GM23338 (cell line): ENCODE measurements at regions not wholly inside any gene's neighbourhood (a gene's known extent, or its start where the extent isn't known, plus 50 kb on each side); places are given as distances from the start of the nearest gene placed in this dataset.

Experiments
- ATAC-seq: fragments of 200-7000 bp; cut with Tn5 transposase; 3 replicates; pipeline ENCODE4 v1.9.1; 2020
- DNase-seq: peaks from one replicate; pipeline ENCODE4 v3.0.0-alpha.2; 2015; ENCODE audit warnings: low spot score
- H2AFZ ChIP-seq: fragments of 200-600 bp; sonication (generic); 2 replicates; pipeline ENCODE4 v1.8.0; 2016; ENCODE audit warnings: antibody characterized with exemption, mild to moderate bottlenecking, moderate library complexity
- H3F3A ChIP-seq: fragments of 200-600 bp; sonication (generic); replicated peaks from 2 replicates; pipeline ENCODE4 v1.8.0; 2017; ENCODE audit warnings: antibody characterized with exemption, mixed run types, low read depth
- H3K27ac ChIP-seq: fragments of 200-600 bp; sonication (generic); 2 replicates; pipeline ENCODE4 v1.6.1; 2016; ENCODE audit warnings: low read depth
- H3K27me3 ChIP-seq: fragments of 200-600 bp; sonication (generic); 2 replicates; pipeline ENCODE4 v1.8.0; 2016; ENCODE audit warnings: mild to moderate bottlenecking, mixed run types, moderate library complexity; ENCODE audit not compliant: insufficient read depth
- H3K36me3 ChIP-seq: fragments of 200-600 bp; sonication (generic); 2 replicates; pipeline ENCODE4 v1.8.0; 2016; ENCODE audit warnings: mild to moderate bottlenecking; ENCODE audit not compliant: insufficient read depth
- H3K4me1 ChIP-seq: fragments of 200-600 bp; sonication (generic); 2 replicates; pipeline ENCODE4 v1.8.0; 2016; ENCODE audit warnings: mild to moderate bottlenecking, moderate library complexity; ENCODE audit not compliant: insufficient read depth
- H3K4me2 ChIP-seq: fragments of 200-600 bp; sonication (generic); 2 replicates; pipeline ENCODE4 v1.7.1; 2017; ENCODE audit warnings: mixed run types
- H3K4me3 ChIP-seq: fragments of 200-600 bp; sonication (generic); 2 replicates; pipeline ENCODE4 v1.6.1; 2016; ENCODE audit warnings: mixed run types
- H3K79me2 ChIP-seq: fragments of 200-600 bp; sonication (generic); replicated peaks from 2 replicates; pipeline ENCODE4 v1.8.0; 2017; ENCODE audit warnings: mild to moderate bottlenecking; ENCODE audit not compliant: insufficient read depth
- H3K9me2 ChIP-seq: fragments of 200-600 bp; sonication (generic); 2 replicates; pipeline ENCODE4 v1.8.0; 2017; ENCODE audit not compliant: insufficient read depth
- H4K20me1 ChIP-seq: fragments of 200-600 bp; sonication (generic); replicated peaks from 2 replicates; pipeline ENCODE4 v1.8.0; 2017; ENCODE audit warnings: mild to moderate bottlenecking; ENCODE audit not compliant: insufficient read depth
- H3K27ac Mint-ChIP-seq: 2 replicates; pipeline ENCODE4 v1.8.0; 2020; ENCODE audit warnings: inconsistent platforms, mild to moderate bottlenecking, moderate library complexity, mixed read lengths
- H3K27me3 Mint-ChIP-seq: 3 replicates; pipeline ENCODE4 v1.8.0; 2022; ENCODE audit warnings: low read depth, mild to moderate bottlenecking, moderate library complexity, mixed read lengths, inconsistent platforms; ENCODE audit not compliant: insufficient read depth, poor library complexity
- H3K36me3 Mint-ChIP-seq: 3 replicates; pipeline ENCODE4 v1.8.0; 2021; ENCODE audit warnings: low read depth, mild to moderate bottlenecking, inconsistent platforms, moderate library complexity, mixed read lengths
- H3K4me1 Mint-ChIP-seq: 3 replicates; pipeline ENCODE4 v1.8.0; 2020; ENCODE audit warnings: mild to moderate bottlenecking, inconsistent platforms, mixed read lengths
- H3K4me3 Mint-ChIP-seq: 3 replicates; pipeline ENCODE4 v1.8.0; 2021; ENCODE audit warnings: moderate library complexity, mild to moderate bottlenecking, inconsistent platforms, mixed read lengths
- H3K9me3 Mint-ChIP-seq: 3 replicates; pipeline ENCODE4 v1.8.0; 2020; ENCODE audit warnings: moderate library complexity, mild to moderate bottlenecking, inconsistent platforms, mixed read lengths
- CREB1 ChIP-seq: fragments of 250-450 bp; sonication (Bioruptor Pico); IDR thresholded peaks from 2 replicates; pipeline ENCODE4 v1.5.0; 2020; ENCODE audit warnings: low read depth, mild to moderate bottlenecking, moderate library complexity
- EZH2 ChIP-seq: fragments of 200-600 bp; sonication (generic); IDR thresholded peaks from one replicate; pipeline ENCODE4 v1.8.0; 2017; ENCODE audit warnings: antibody characterized with exemption, mild to moderate bottlenecking, low read depth; ENCODE audit not compliant: unreplicated experiment
- EZH2phosphoT487 ChIP-seq: fragments of 200-600 bp; sonication (generic); IDR thresholded peaks from one replicate; pipeline ENCODE4 v1.8.1; 2018; ENCODE audit warnings: antibody characterized with exemption; ENCODE audit not compliant: unreplicated experiment
- JUNB ChIP-seq: IDR thresholded peaks from one replicate; pipeline ENCODE4 v1.6.1; 2016; ENCODE audit warnings: antibody characterized with exemption; ENCODE audit not compliant: unreplicated experiment
- NANOG ChIP-seq: IDR thresholded peaks from 2 replicates; pipeline ENCODE4 v1.6.1; 2016; ENCODE audit warnings: antibody characterized with exemption, borderline replicate concordance
- POLR2AphosphoS5 ChIP-seq: IDR thresholded peaks from 2 replicates; pipeline ENCODE4 v1.6.1; 2016; ENCODE audit warnings: antibody characterized with exemption, low read depth
- STAT1 ChIP-seq: IDR thresholded peaks from one replicate; pipeline ENCODE4 v1.6.1; 2016; ENCODE audit warnings: antibody characterized with exemption; ENCODE audit not compliant: unreplicated experiment
- ZNF114 ChIP-seq: fragments of 250-450 bp; sonication (Bioruptor Pico); IDR thresholded peaks from 2 replicates; pipeline ENCODE4 v1.5.0; 2020; ENCODE audit warnings: mild to moderate bottlenecking, moderate library complexity
- ZNF331 ChIP-seq: fragments of 250-450 bp; sonication (Bioruptor Pico); IDR thresholded peaks from 2 replicates; pipeline ENCODE4 v1.5.0; 2020; ENCODE audit warnings: low read depth, mild to moderate bottlenecking, moderate library complexity
- TF ChIP-seq, protein P1 (sequence below): IDR thresholded peaks from one replicate; pipeline ENCODE4 v1.6.1; 2018; ENCODE audit warnings: antibody characterized with exemption; ENCODE audit not compliant: unreplicated experiment
- TF ChIP-seq, protein P2 (sequence below): fragments of 250-450 bp; sonication (Bioruptor Pico); IDR thresholded peaks from 2 replicates; pipeline ENCODE4 v1.5.0; 2020; ENCODE audit warnings: mild to moderate bottlenecking, moderate library complexity
- TF ChIP-seq, protein P3 (sequence below): IDR thresholded peaks from 2 replicates; pipeline ENCODE4 v1.6.1; 2016; ENCODE audit warnings: antibody characterized with exemption
- TF ChIP-seq, protein P4 (sequence below), 2 experiments: fragments of 200-600 bp in 1 of 2; sonication (generic) in 1 of 2; conservative IDR thresholded peaks; 2 replicates each; pipeline versions ENCODE4 v1.5.1 to v1.6.1; 2016 to 2017; ENCODE audit warnings: antibody characterized with exemption in 2 of 2, low read depth in 2 of 2, mild to moderate bottlenecking in 2 of 2, moderate library complexity in 1 of 2

DNA sequence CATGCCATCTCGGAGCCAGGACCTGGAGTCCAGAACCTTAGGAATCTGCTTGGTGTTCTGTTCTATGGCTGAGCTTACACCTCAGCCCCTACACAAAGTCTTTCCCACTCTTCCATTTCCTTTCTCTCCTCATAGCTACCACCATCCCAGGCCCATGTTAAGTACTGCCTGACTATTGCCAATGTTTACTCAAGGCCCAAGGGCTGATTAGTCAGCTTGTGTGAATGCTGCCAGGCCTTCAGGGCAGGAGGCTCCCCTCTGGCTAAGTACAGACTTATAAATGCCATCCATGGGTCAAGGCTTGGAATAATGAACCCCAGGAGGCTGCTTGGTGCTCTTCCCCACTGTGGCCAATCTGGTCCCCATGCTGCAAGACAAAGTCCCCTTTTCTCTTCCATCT lies 411.6 kb upstream of the MAGEB18 start:
- no peak for TF ChIP-seq JUNB
- TF ChIP-seq, protein P1, sequence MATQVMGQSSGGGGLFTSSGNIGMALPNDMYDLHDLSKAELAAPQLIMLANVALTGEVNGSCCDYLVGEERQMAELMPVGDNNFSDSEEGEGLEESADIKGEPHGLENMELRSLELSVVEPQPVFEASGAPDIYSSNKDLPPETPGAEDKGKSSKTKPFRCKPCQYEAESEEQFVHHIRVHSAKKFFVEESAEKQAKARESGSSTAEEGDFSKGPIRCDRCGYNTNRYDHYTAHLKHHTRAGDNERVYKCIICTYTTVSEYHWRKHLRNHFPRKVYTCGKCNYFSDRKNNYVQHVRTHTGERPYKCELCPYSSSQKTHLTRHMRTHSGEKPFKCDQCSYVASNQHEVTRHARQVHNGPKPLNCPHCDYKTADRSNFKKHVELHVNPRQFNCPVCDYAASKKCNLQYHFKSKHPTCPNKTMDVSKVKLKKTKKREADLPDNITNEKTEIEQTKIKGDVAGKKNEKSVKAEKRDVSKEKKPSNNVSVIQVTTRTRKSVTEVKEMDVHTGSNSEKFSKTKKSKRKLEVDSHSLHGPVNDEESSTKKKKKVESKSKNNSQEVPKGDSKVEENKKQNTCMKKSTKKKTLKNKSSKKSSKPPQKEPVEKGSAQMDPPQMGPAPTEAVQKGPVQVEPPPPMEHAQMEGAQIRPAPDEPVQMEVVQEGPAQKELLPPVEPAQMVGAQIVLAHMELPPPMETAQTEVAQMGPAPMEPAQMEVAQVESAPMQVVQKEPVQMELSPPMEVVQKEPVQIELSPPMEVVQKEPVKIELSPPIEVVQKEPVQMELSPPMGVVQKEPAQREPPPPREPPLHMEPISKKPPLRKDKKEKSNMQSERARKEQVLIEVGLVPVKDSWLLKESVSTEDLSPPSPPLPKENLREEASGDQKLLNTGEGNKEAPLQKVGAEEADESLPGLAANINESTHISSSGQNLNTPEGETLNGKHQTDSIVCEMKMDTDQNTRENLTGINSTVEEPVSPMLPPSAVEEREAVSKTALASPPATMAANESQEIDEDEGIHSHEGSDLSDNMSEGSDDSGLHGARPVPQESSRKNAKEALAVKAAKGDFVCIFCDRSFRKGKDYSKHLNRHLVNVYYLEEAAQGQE = no peak
- no peak for TF ChIP-seq STAT1
- TF ChIP-seq, protein P2, sequence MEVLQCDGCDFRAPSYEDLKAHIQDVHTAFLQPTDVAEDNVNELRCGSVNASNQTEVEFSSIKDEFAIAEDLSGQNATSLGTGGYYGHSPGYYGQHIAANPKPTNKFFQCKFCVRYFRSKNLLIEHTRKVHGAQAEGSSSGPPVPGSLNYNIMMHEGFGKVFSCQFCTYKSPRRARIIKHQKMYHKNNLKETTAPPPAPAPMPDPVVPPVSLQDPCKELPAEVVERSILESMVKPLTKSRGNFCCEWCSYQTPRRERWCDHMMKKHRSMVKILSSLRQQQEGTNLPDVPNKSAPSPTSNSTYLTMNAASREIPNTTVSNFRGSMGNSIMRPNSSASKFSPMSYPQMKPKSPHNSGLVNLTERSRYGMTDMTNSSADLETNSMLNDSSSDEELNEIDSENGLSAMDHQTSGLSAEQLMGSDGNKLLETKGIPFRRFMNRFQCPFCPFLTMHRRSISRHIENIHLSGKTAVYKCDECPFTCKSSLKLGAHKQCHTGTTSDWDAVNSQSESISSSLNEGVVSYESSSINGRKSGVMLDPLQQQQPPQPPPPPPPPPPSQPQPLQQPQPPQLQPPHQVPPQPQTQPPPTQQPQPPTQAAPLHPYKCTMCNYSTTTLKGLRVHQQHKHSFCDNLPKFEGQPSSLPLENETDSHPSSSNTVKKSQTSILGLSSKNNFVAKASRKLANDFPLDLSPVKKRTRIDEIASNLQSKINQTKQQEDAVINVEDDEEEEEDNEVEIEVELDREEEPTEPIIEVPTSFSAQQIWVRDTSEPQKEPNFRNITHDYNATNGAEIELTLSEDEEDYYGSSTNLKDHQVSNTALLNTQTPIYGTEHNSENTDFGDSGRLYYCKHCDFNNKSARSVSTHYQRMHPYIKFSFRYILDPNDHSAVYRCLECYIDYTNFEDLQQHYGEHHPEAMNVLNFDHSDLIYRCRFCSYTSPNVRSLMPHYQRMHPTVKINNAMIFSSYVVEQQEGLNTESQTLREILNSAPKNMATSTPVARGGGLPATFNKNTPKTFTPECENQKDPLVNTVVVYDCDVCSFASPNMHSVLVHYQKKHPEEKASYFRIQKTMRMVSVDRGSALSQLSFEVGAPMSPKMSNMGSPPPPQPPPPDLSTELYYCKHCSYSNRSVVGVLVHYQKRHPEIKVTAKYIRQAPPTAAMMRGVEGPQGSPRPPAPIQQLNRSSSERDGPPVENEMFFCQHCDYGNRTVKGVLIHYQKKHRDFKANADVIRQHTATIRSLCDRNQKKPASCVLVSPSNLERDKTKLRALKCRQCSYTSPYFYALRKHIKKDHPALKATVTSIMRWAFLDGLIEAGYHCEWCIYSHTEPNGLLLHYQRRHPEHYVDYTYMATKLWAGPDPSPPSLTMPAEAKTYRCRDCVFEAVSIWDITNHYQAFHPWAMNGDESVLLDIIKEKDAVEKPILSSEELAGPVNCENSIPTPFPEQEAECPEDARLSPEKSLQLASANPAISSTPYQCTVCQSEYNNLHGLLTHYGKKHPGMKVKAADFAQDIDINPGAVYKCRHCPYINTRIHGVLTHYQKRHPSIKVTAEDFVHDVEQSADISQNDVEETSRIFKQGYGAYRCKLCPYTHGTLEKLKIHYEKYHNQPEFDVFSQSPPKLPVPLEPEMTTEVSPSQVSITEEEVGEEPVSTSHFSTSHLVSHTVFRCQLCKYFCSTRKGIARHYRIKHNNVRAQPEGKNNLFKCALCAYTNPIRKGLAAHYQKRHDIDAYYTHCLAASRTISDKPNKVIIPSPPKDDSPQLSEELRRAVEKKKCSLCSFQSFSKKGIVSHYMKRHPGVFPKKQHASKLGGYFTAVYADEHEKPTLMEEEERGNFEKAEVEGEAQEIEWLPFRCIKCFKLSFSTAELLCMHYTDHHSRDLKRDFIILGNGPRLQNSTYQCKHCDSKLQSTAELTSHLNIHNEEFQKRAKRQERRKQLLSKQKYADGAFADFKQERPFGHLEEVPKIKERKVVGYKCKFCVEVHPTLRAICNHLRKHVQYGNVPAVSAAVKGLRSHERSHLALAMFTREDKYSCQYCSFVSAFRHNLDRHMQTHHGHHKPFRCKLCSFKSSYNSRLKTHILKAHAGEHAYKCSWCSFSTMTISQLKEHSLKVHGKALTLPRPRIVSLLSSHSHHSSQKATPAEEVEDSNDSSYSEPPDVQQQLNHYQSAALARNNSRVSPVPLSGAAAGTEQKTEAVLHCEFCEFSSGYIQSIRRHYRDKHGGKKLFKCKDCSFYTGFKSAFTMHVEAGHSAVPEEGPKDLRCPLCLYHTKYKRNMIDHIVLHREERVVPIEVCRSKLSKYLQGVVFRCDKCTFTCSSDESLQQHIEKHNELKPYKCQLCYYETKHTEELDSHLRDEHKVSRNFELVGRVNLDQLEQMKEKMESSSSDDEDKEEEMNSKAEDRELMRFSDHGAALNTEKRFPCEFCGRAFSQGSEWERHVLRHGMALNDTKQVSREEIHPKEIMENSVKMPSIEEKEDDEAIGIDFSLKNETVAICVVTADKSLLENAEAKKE (CRISPR knock-in tag) = no peak
- no peak for TF ChIP-seq ZNF114 (CRISPR knock-in tag)
- no peak for TF ChIP-seq EZH2
- TF ChIP-seq NANOG = no peak
- TF ChIP-seq CREB1 (CRISPR knock-in tag) = no peak
- TF ChIP-seq POLR2AphosphoS5 = no peak
- TF ChIP-seq, protein P3, sequence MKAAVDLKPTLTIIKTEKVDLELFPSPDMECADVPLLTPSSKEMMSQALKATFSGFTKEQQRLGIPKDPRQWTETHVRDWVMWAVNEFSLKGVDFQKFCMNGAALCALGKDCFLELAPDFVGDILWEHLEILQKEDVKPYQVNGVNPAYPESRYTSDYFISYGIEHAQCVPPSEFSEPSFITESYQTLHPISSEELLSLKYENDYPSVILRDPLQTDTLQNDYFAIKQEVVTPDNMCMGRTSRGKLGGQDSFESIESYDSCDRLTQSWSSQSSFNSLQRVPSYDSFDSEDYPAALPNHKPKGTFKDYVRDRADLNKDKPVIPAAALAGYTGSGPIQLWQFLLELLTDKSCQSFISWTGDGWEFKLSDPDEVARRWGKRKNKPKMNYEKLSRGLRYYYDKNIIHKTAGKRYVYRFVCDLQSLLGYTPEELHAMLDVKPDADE = no peak
- TF ChIP-seq, protein P4, sequence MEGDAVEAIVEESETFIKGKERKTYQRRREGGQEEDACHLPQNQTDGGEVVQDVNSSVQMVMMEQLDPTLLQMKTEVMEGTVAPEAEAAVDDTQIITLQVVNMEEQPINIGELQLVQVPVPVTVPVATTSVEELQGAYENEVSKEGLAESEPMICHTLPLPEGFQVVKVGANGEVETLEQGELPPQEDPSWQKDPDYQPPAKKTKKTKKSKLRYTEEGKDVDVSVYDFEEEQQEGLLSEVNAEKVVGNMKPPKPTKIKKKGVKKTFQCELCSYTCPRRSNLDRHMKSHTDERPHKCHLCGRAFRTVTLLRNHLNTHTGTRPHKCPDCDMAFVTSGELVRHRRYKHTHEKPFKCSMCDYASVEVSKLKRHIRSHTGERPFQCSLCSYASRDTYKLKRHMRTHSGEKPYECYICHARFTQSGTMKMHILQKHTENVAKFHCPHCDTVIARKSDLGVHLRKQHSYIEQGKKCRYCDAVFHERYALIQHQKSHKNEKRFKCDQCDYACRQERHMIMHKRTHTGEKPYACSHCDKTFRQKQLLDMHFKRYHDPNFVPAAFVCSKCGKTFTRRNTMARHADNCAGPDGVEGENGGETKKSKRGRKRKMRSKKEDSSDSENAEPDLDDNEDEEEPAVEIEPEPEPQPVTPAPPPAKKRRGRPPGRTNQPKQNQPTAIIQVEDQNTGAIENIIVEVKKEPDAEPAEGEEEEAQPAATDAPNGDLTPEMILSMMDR (conservative IDR thresholded peaks at IDR 0.05; ENCODE audit: low read depth in 2 of 2) = no peak
- no peak for TF ChIP-seq ZNF331
- no peak for TF ChIP-seq EZH2phosphoT487
- H3K4me3 Mint-ChIP-seq = no peak overlapping the region
- H3K27ac Mint-ChIP-seq = no peak overlapping the region
- H3K9me2 ChIP-seq = no peaks in the 10 kb centered on the region
- no peak overlapping the region for H3K27ac ChIP-seq
- no peak for ATAC-seq
- H2AFZ ChIP-seq = no peak overlapping the region
- DNase-seq = no peak
- H3K9me3 Mint-ChIP-seq = no peaks in the 10 kb centered on the region; the same call in 2 of the 3 replicates
- no peaks in the 10 kb centered on the region for H3K27me3 ChIP-seq
- H3K4me3 ChIP-seq = no peak overlapping the region
- no peaks in the 10 kb centered on the region for H3F3A ChIP-seq
- H3K36me3 ChIP-seq = no peaks in the 10 kb centered on the region
- H3K36me3 Mint-ChIP-seq = no peaks in the 10 kb centered on the region
- no peaks in the 10 kb centered on the region for H3K27me3 Mint-ChIP-seq
- H3K4me1 ChIP-seq = no peaks in the 10 kb centered on the region
- H3K79me2 ChIP-seq = no peaks in the 10 kb centered on the region
- no peaks in the 10 kb centered on the region for H4K20me1 ChIP-seq
- H3K4me2 ChIP-seq = no peak overlapping the region
- H3K4me1 Mint-ChIP-seq = no peaks in the 10 kb centered on the region
